ENCODE measurements at regions not wholly inside any gene's neighbourhood (a gene's known extent, or its start where the extent isn't known, plus 50 kb on each side); places are given as distances from the start of the nearest gene placed in this dataset.

- Histone ChIP-seq H3K4me3 (ENCODE audit: low read length) (no peak overlapping the region), H3K4me2 (ENCODE audit: low read length) (no peak overlapping the region), H3K4me1 (ENCODE audit: control insufficient read depth, low read length) (no peaks in the 10 kb centered on the region), H3F3A (ENCODE audit: control insufficient read depth, insufficient read depth) (no peaks in the 10 kb centered on the region), H3K36me3 (ENCODE audit: control insufficient read depth, low read length) (no peaks in the 10 kb centered on the region), H4K20me1 (ENCODE audit: control insufficient read depth, insufficient read depth, low read depth, low read length) (no peaks in the 10 kb centered on the region), H3K27me3 (ENCODE audit: control insufficient read depth, low read length) (no peaks in the 10 kb centered on the region; the same call in 1 of the 2 replicates), H3K9me2 (replicated peaks; ENCODE audit: control insufficient read depth, low read length) (no peaks in the 10 kb centered on the region), H3K27ac (ENCODE audit: low read depth, low read length) (no peak overlapping the region), H3K9me3 (ENCODE audit: control insufficient read depth, insufficient read depth, low read length) (no peaks in the 10 kb centered on the region), H3K79me2 (ENCODE audit: control insufficient read depth, low read length) (no peaks in the 10 kb centered on the region)
- TF ChIP-seq EZH2phosphoT487 (IDR thresholded peaks at IDR 0.05; ENCODE audit: borderline replicate concordance, low read length): no peak
- TF ChIP-seq CTCF (IDR thresholded peaks at IDR 0.05; ENCODE audit: low read depth, low read length, poor library complexity, severe bottlenecking): no peak
Observed at GRCh38 chr21:35905963-35906345, 154.4 kb downstream of the SETD4 start.

- Histone ChIP-seq H3K27me3 (ENCODE audit: control insufficient read depth, low read length) (no peaks in the 10 kb centered on the region; the same call in 1 of the 2 replicates), H3K9me3 (ENCODE audit: control insufficient read depth, insufficient read depth, low read length) (no peaks in the 10 kb centered on the region), H3K27ac (ENCODE audit: low read depth, low read length) (no peak overlapping the region), H3K4me2 (ENCODE audit: low read length) (no peak overlapping the region), H3K79me2 (ENCODE audit: control insufficient read depth, low read length) (no peaks in the 10 kb centered on the region), H3K36me3 (ENCODE audit: control insufficient read depth, low read length) (no peaks in the 10 kb centered on the region), H3K4me3 (ENCODE audit: low read length) (no peak overlapping the region), H3K9me2 (replicated peaks; ENCODE audit: control insufficient read depth, low read length) (no peaks in the 10 kb centered on the region), H4K20me1 (ENCODE audit: control insufficient read depth, insufficient read depth, low read depth, low read length) (no peaks in the 10 kb centered on the region), H3K4me1 (ENCODE audit: control insufficient read depth, low read length) (no peaks in the 10 kb centered on the region), H3F3A (ENCODE audit: control insufficient read depth, insufficient read depth) (no peaks in the 10 kb centered on the region)
- TF ChIP-seq EZH2phosphoT487 (IDR thresholded peaks at IDR 0.05; ENCODE audit: borderline replicate concordance, low read length): no peak
Observed at GRCh38 chr21:35905096-35905962, 155.0 kb downstream of the SETD4 start.

- no peak overlapping the region for H3K4me2 ChIP-seq (ENCODE audit: low read length)
- H3K79me2 ChIP-seq (ENCODE audit: control insufficient read depth, low read length): no peaks in the 10 kb centered on the region
- H3K9me2 ChIP-seq (replicated peaks; ENCODE audit: control insufficient read depth, low read length): no peaks in the 10 kb centered on the region
- H3K27me3 ChIP-seq (ENCODE audit: control insufficient read depth, low read length): no peaks in the 10 kb centered on the region; the same call in 1 of the 2 replicates
- no peaks in the 10 kb centered on the region for H3K9me3 ChIP-seq (ENCODE audit: control insufficient read depth, insufficient read depth, low read length)
- no peaks in the 10 kb centered on the region for H4K20me1 ChIP-seq (ENCODE audit: control insufficient read depth, insufficient read depth, low read depth, low read length)
- no peak overlapping the region for H3K27ac ChIP-seq (ENCODE audit: low read depth, low read length)
- no peaks in the 10 kb centered on the region for H3K36me3 ChIP-seq (ENCODE audit: control insufficient read depth, low read length)
- no peak overlapping the region for H3K4me3 ChIP-seq (ENCODE audit: low read length)
- H3K4me1 ChIP-seq (ENCODE audit: control insufficient read depth, low read length): no peaks in the 10 kb centered on the region
- TF ChIP-seq CTCF (IDR thresholded peaks at IDR 0.05; ENCODE audit: low read depth, low read length, poor library complexity, severe bottlenecking): no peak
- no peak for TF ChIP-seq EZH2phosphoT487 (IDR thresholded peaks at IDR 0.05; ENCODE audit: borderline replicate concordance, low read length)
- no peaks in the 10 kb centered on the region for H3F3A ChIP-seq (ENCODE audit: control insufficient read depth, insufficient read depth)
Observed at GRCh38 chr21:35900539-35900938, 159.8 kb downstream of the SETD4 start.

GRCh38 chr21:35896060-35896459 is 164.3 kb downstream of the SETD4 start:
- no peaks in the 10 kb centered on the region for H3K27me3 ChIP-seq (ENCODE audit: control insufficient read depth, low read length)
- no peaks in the 10 kb centered on the region for H4K20me1 ChIP-seq (ENCODE audit: control insufficient read depth, insufficient read depth, low read depth, low read length)
- H3K4me2 ChIP-seq (ENCODE audit: low read length): no peak overlapping the region
- H3K4me1 ChIP-seq (ENCODE audit: control insufficient read depth, low read length): no peaks in the 10 kb centered on the region
- H3K9me2 ChIP-seq (replicated peaks; ENCODE audit: control insufficient read depth, low read length): no peaks in the 10 kb centered on the region
- no peaks in the 10 kb centered on the region for H3K9me3 ChIP-seq (ENCODE audit: control insufficient read depth, insufficient read depth, low read length)
- no peaks in the 10 kb centered on the region for H3K36me3 ChIP-seq (ENCODE audit: control insufficient read depth, low read length)
- no peaks in the 10 kb centered on the region for H3K79me2 ChIP-seq (ENCODE audit: control insufficient read depth, low read length)
- no peak for TF ChIP-seq CTCF (IDR thresholded peaks at IDR 0.05; ENCODE audit: low read depth, low read length, poor library complexity, severe bottlenecking)
- no peak for TF ChIP-seq EZH2phosphoT487 (IDR thresholded peaks at IDR 0.05; ENCODE audit: borderline replicate concordance, low read length)
- H3F3A ChIP-seq (ENCODE audit: control insufficient read depth, insufficient read depth): no peaks in the 10 kb centered on the region
- H3K4me3 ChIP-seq (ENCODE audit: low read length): no peak overlapping the region
- no peak overlapping the region for H3K27ac ChIP-seq (ENCODE audit: low read depth, low read length)

All from DOHH2 (cell line).